ENCODE measurements at regions not wholly inside any gene's neighbourhood (a gene's known extent, or its start where the extent isn't known, plus 50 kb on each side); places are given as distances from the start of the nearest gene placed in this dataset.

GRCh38 chrX:110432906-110433215, 74.2 kb downstream of the RTL9 start:
- no peak for TF ChIP-seq CTCF (optimal IDR thresholded peaks at IDR 0.05 in 1 of 3, IDR thresholded peaks at IDR 0.05 in 1 of 3, conservative IDR thresholded peaks at IDR 0.05 in 1 of 3; ENCODE audit: extremely low read depth in 1 of 3, insufficient read depth in 2 of 3, low read length in 3 of 3)
- TF ChIP-seq EZH2 (IDR thresholded peaks at IDR 0.05; ENCODE audit: low read length), result no peak

Data from keratinocyte (primary cell).